ENCODE measurements at regions not wholly inside any gene's neighbourhood (a gene's known extent, or its start where the extent isn't known, plus 50 kb on each side); places are given as distances from the start of the nearest gene placed in this dataset.

GRCh38 chr7:32150039-32150438, 79.8 kb upstream of the PDE1C start (continued):
- no peak for TF ChIP-seq JUND (IDR thresholded peaks at IDR 0.05)
- no peak for TF ChIP-seq SP1 (IDR thresholded peaks at IDR 0.05)
- TF ChIP-seq MAX (IDR thresholded peaks at IDR 0.05), result no peak
- TF ChIP-seq HNF4G (IDR thresholded peaks at IDR 0.05), result no peak
- TF ChIP-seq RAD21 (IDR thresholded peaks at IDR 0.05), result no peak

DNA sequence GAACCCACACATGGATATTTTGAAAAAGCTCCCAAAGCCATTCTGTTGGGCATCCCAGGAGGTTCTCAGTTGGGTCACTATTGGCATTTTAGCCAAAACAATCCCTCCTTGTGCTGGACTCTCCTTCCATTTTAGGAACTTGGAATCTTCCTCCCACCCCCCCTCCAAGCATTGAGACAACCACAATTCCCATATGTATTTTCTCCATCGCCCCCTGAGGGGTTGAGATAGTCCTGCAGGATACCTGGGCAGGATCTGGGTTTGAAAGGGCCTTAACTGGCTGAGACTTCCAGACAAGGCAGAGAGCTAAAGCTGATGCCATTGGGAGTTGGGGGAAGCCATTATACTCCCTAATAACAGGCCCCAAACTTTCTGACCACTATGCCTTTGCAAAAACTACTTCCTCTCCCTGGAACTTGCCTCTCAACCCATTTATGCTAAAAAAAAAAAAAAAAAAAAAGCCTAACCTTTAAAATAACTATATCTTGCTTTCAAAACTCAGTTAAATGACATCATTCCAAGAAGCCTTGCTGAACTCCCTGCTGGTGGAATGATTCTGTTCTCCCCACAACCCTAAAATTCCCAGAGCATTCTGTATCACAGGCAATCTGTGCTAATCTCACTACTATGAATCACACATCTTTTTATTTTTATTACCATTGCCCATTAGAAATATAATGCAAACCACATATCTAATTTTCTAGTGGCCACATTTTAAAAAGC, 77.5 kb upstream of the PDE1C start:
- H3K27ac ChIP-seq (ENCODE audit: low read depth in 1 of 2, low read length in 2 of 2), result no peak overlapping the region
- no peak for DNase-seq (ENCODE audit: low spot score)

More for the DNA sequence above, 77.5 kb upstream of the PDE1C start:
- Histone ChIP-seq H3K27me3 (ENCODE audit: control insufficient read depth in 4 of 4, insufficient read depth in 4 of 4, low read length in 3 of 4) (no peaks in the 10 kb centered on the region), H3K4me3 (ENCODE audit: low read depth in 1 of 3, low read length in 3 of 3) (no peak overlapping the region), H3K9me3 (ENCODE audit: control insufficient read depth in 4 of 4, low read length in 3 of 4) (peaks cover 0 to 5% (median 0%) of the 10 kb centered on the region in 4 donors), H3K4me1 (ENCODE audit: control insufficient read depth in 4 of 4, insufficient read depth in 4 of 4, low read length in 3 of 4) (no peaks in the 10 kb centered on the region), H3K36me3 (ENCODE audit: control insufficient read depth in 4 of 4, insufficient read depth in 3 of 4, low read depth in 1 of 4, low read length in 3 of 4) (no peaks in the 10 kb centered on the region), H3K9ac (ENCODE audit: low read depth in 1 of 2, low read length in 2 of 2) (no peak overlapping the region)
- WGBS, result 77% methylated on average over 1 of the region's 1 CpG
- TF ChIP-seq NR2F2 (IDR thresholded peaks at IDR 0.05) (no peak), YY1 (IDR thresholded peaks at IDR 0.05) (no peak), GABPA (IDR thresholded peaks at IDR 0.05 in 1 of 2, conservative IDR thresholded peaks at IDR 0.05 in 1 of 2) (no peak), FOXA1 (IDR thresholded peaks at IDR 0.05) (no peak), JUND (IDR thresholded peaks at IDR 0.05) (no peak), EGR1 (IDR thresholded peaks at IDR 0.05; ENCODE audit: low read depth in 2 of 2) (no peak), ATF3 (IDR thresholded peaks at IDR 0.05) (no peak), REST (IDR thresholded peaks at IDR 0.05) (no peak), CTCF (IDR thresholded peaks at IDR 0.05; ENCODE audit: low read depth, low read length, missing input control) (no peak), RXRA (IDR thresholded peaks at IDR 0.05) (no peak), RAD21 (IDR thresholded peaks at IDR 0.05) (no peak), SP1 (IDR thresholded peaks at IDR 0.05) (no peak), HNF4G (IDR thresholded peaks at IDR 0.05) (no peak), HNF4A (conservative IDR thresholded peaks at IDR 0.05) (no peak), FOXA2 (IDR thresholded peaks at IDR 0.05) (no peak), TAF1 (conservative IDR thresholded peaks at IDR 0.05) (no peak), MAX (IDR thresholded peaks at IDR 0.05) (no peak)
- TF ChIP-seq, protein P1, sequence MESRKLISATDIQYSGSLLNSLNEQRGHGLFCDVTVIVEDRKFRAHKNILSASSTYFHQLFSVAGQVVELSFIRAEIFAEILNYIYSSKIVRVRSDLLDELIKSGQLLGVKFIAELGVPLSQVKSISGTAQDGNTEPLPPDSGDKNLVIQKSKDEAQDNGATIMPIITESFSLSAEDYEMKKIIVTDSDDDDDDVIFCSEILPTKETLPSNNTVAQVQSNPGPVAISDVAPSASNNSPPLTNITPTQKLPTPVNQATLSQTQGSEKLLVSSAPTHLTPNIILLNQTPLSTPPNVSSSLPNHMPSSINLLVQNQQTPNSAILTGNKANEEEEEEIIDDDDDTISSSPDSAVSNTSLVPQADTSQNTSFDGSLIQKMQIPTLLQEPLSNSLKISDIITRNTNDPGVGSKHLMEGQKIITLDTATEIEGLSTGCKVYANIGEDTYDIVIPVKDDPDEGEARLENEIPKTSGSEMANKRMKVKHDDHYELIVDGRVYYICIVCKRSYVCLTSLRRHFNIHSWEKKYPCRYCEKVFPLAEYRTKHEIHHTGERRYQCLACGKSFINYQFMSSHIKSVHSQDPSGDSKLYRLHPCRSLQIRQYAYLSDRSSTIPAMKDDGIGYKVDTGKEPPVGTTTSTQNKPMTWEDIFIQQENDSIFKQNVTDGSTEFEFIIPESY (IDR thresholded peaks at IDR 0.05), result no peak
